Progenitor cell of endocrine pancreas (in vitro differentiated cells): ENCODE measurements at regions not wholly inside any gene's neighbourhood (a gene's known extent, or its start where the extent isn't known, plus 50 kb on each side); places are given as distances from the start of the nearest gene placed in this dataset.

Experiments
- DNase-seq: peaks from one replicate; pipeline ENCODE4 v3.0.0; 2021; ENCODE audit warnings: low spot score; ENCODE audit not compliant: unreplicated experiment
- H3K27ac Mint-ChIP-seq: 2 replicates; pipeline ENCODE4 v1.8.0; 2021; ENCODE audit warnings: mild to moderate bottlenecking, moderate library complexity, mixed read lengths
- H3K27me3 Mint-ChIP-seq: 2 replicates; pipeline ENCODE4 v1.8.0; 2021; ENCODE audit warnings: mixed read lengths
- H3K36me3 Mint-ChIP-seq: 2 replicates; pipeline ENCODE4 v1.8.0; 2022; ENCODE audit warnings: mixed read lengths; ENCODE audit not compliant: insufficient read depth
- H3K4me1 Mint-ChIP-seq: 2 replicates; pipeline ENCODE4 v1.8.0; 2021; ENCODE audit warnings: low read depth, mixed read lengths
- H3K4me3 Mint-ChIP-seq: 2 replicates; pipeline ENCODE4 v1.8.0; 2021; ENCODE audit warnings: low read depth, mild to moderate bottlenecking, moderate library complexity, mixed read lengths
- H3K9me3 Mint-ChIP-seq: 2 replicates; pipeline ENCODE4 v1.8.0; 2021; ENCODE audit warnings: low read depth, mixed read lengths
- CTCF ChIP-seq: fragments of 200-600 bp; sonication (generic); IDR thresholded peaks from one replicate; pipeline ENCODE4 v1.5.0; 2021; ENCODE audit warnings: antibody characterized with exemption, mild to moderate bottlenecking; ENCODE audit not compliant: unreplicated experiment

- Mint-ChIP-seq H3K27me3 (no peaks in the 10 kb centered on the region), H3K4me3 (no peak overlapping the region), H3K27ac (no peak overlapping the region), H3K4me1 (peaks cover 8% of the 10 kb centered on the region), H3K36me3 (no peaks in the 10 kb centered on the region), H3K9me3 (no peaks in the 10 kb centered on the region)
- no peak for TF ChIP-seq CTCF
- DNase-seq = no peak
Observed at GRCh38 chr3:76300746-76301145, 515.4 kb upstream of the ZNF717 start.

- Mint-ChIP-seq H3K27me3 (no peaks in the 10 kb centered on the region), H3K4me1 (peaks cover 8% of the 10 kb centered on the region), H3K27ac (no peak overlapping the region), H3K9me3 (no peaks in the 10 kb centered on the region), H3K36me3 (no peaks in the 10 kb centered on the region), H3K4me3 (no peak overlapping the region)
- no peak for TF ChIP-seq CTCF
- DNase-seq = no peak
Observed at GRCh38 chr3:76307556-76307955, 522.2 kb upstream of the ZNF717 start.

- H3K27ac Mint-ChIP-seq = no peak overlapping the region
- DNase-seq = no peak
- H3K9me3 Mint-ChIP-seq = no peaks in the 10 kb centered on the region
- TF ChIP-seq CTCF = no peak
- no peak overlapping the region for H3K4me3 Mint-ChIP-seq
- peaks cover 8% of the 10 kb centered on the region for H3K4me1 Mint-ChIP-seq
- H3K36me3 Mint-ChIP-seq = no peaks in the 10 kb centered on the region
- no peaks in the 10 kb centered on the region for H3K27me3 Mint-ChIP-seq
Observed at GRCh38 chr3:76308541-76308940, 523.2 kb upstream of the ZNF717 start.

GRCh38 chr3:76310089-76310488, 524.7 kb upstream of the ZNF717 start:
- TF ChIP-seq CTCF = no peak
- H3K4me1 Mint-ChIP-seq = peaks cover 8% of the 10 kb centered on the region
- no peaks in the 10 kb centered on the region for H3K36me3 Mint-ChIP-seq
- H3K27ac Mint-ChIP-seq = no peak overlapping the region
- no peaks in the 10 kb centered on the region for H3K27me3 Mint-ChIP-seq
- no peak overlapping the region for H3K4me3 Mint-ChIP-seq
- no peaks in the 10 kb centered on the region for H3K9me3 Mint-ChIP-seq
- no peak for DNase-seq

- Mint-ChIP-seq H3K27me3 (no peaks in the 10 kb centered on the region), H3K4me3 (no peak overlapping the region), H3K27ac (no peak overlapping the region), H3K36me3 (no peaks in the 10 kb centered on the region), H3K4me1 (peaks cover 8% of the 10 kb centered on the region), H3K9me3 (peaks cover 1% of the 10 kb centered on the region)
- TF ChIP-seq CTCF = no peak
- DNase-seq = no peak
Observed at GRCh38 chr3:76310667-76311066, 525.3 kb upstream of the ZNF717 start.
